ENCODE measurements at regions not wholly inside any gene's neighbourhood (a gene's known extent, or its start where the extent isn't known, plus 50 kb on each side); places are given as distances from the start of the nearest gene placed in this dataset.

GRCh38 chr9:19992556-19992955 lies 203.7 kb upstream of the SLC24A2 start:
- DNase-seq, result no peak

GRCh38 chr9:19989213-19989612 lies 200.4 kb upstream of the SLC24A2 start:
- DNase-seq, result no peak

- no peak for DNase-seq
These were observed 199.4 kb upstream of the SLC24A2 start for GRCh38 chr9:19988281-19988680.

GRCh38 chr9:19985081-19985480 lies 196.2 kb upstream of the SLC24A2 start:
- DNase-seq, result no peak

GRCh38 chr9:19976226-19976625 lies 187.4 kb upstream of the SLC24A2 start:
- DNase-seq, result no peak

- no peak for DNase-seq
These were observed 186.7 kb upstream of the SLC24A2 start for GRCh38 chr9:19975499-19975898.

GRCh38 chr9:19969721-19970120 lies 180.9 kb upstream of the SLC24A2 start:
- no peak for DNase-seq

GRCh38 chr9:19967888-19968459 lies 179.1 kb upstream of the SLC24A2 start:
- no peak for DNase-seq

GRCh38 chr9:19967216-19967887 lies 178.5 kb upstream of the SLC24A2 start:
- DNase-seq, result no peak

GRCh38 chr9:19965336-19965735 lies 176.5 kb upstream of the SLC24A2 start:
- DNase-seq, result no peak

- DNase-seq, result no peak
These were observed 159.2 kb upstream of the SLC24A2 start for GRCh38 chr9:19947996-19948395.

GRCh38 chr9:19946441-19947109 lies 157.7 kb upstream of the SLC24A2 start:
- no peak for DNase-seq

GRCh38 chr9:19941874-19942273 lies 153.0 kb upstream of the SLC24A2 start:
- no peak for DNase-seq

- DNase-seq, result no peak
These were observed 152.1 kb upstream of the SLC24A2 start for GRCh38 chr9:19940811-19941535.

GRCh38 chr9:19939734-19940278 lies 151.0 kb upstream of the SLC24A2 start:
- no peak for DNase-seq

GRCh38 chr9:19938990-19939733 lies 150.3 kb upstream of the SLC24A2 start:
- no peak for DNase-seq

GRCh38 chr9:19937121-19937520 lies 148.3 kb upstream of the SLC24A2 start:
- no peak for DNase-seq

- DNase-seq, result no peak
These were observed 147.8 kb upstream of the SLC24A2 start for GRCh38 chr9:19936598-19936997.

- DNase-seq, result no peak
These were observed 146.6 kb upstream of the SLC24A2 start for GRCh38 chr9:19935422-19935821.

GRCh38 chr9:19934301-19934871 lies 145.5 kb upstream of the SLC24A2 start:
- DNase-seq, result no peak

GRCh38 chr9:19931098-19931890 lies 142.5 kb upstream of the SLC24A2 start:
- DNase-seq, result no peak
